HEK293T (cell line): ENCODE measurements at regions not wholly inside any gene's neighbourhood (a gene's known extent, or its start where the extent isn't known, plus 50 kb on each side); places are given as distances from the start of the nearest gene placed in this dataset.

Experiments used
- CTCF ChIA-PET: fragments of 350-600 bp; formaldehyde crosslinking; extraction: SDS; loops from one replicate; lab custom pipeline; 2021; ENCODE audit warnings: antibody characterized with exemption, inconsistent platforms; lab: Yijun Ruan, JAX
- POLR2A ChIA-PET: fragments of 350-600 bp; formaldehyde crosslinking; extraction: SDS; loops from one replicate; lab custom pipeline; 2020; ENCODE audit warnings: antibody characterized with exemption, inconsistent platforms; lab: Yijun Ruan, JAX
- DNase-seq: peaks from one replicate; pipeline ENCODE4 v3.0.0; 2012; ENCODE audit warnings: mixed read lengths; ENCODE audit errors: extremely low spot score
- ARNT ChIP-seq: fragments of 450-650 bp; IDR thresholded peaks from 2 replicates; pipeline ENCODE4 v1.6.1; 2017; ENCODE audit warnings: mild to moderate bottlenecking
- BHLHE40 ChIP-seq: fragments of 450-650 bp; IDR thresholded peaks from 2 replicates; pipeline ENCODE4 v1.6.1; 2016; ENCODE audit warnings: mild to moderate bottlenecking, moderate library complexity, borderline replicate concordance
- CTBP1 ChIP-seq: fragments of 450-650 bp; IDR thresholded peaks from 2 replicates; pipeline ENCODE4 v1.6.1; 2016; ENCODE audit warnings: borderline replicate concordance
- ELF4 ChIP-seq: fragments of 450-650 bp; IDR thresholded peaks from 2 replicates; pipeline ENCODE4 v1.6.1; 2017; ENCODE audit warnings: antibody characterized with exemption
- FOXA1 ChIP-seq: fragments of 450-650 bp; IDR thresholded peaks from 2 replicates; pipeline ENCODE4 v1.6.1; 2016; ENCODE audit warnings: mild to moderate bottlenecking
- FOXK2 ChIP-seq: fragments of 450-650 bp; IDR thresholded peaks from 2 replicates; pipeline ENCODE4 v1.6.1; 2016; ENCODE audit warnings: mild to moderate bottlenecking
- FOXM1 ChIP-seq: fragments of 450-650 bp; IDR thresholded peaks from 2 replicates; pipeline ENCODE4 v1.6.1; 2017; ENCODE audit warnings: mild to moderate bottlenecking, borderline replicate concordance
- HDGF ChIP-seq: fragments of 450-650 bp; IDR thresholded peaks from 2 replicates; pipeline ENCODE4 v1.6.1; 2017; ENCODE audit warnings: antibody characterized with exemption, borderline replicate concordance
- L3MBTL2 ChIP-seq: fragments of 450-650 bp; conservative IDR thresholded peaks from 2 replicates; pipeline ENCODE4 v1.6.1; 2016; ENCODE audit warnings: mild to moderate bottlenecking
- LEF1 ChIP-seq: fragments of 450-650 bp; IDR thresholded peaks from 2 replicates; pipeline ENCODE4 v1.6.1; 2017; ENCODE audit warnings: mild to moderate bottlenecking, borderline replicate concordance
- NFRKB ChIP-seq: fragments of 450-650 bp; IDR thresholded peaks from 2 replicates; pipeline ENCODE4 v1.6.1; 2016; ENCODE audit warnings: mild to moderate bottlenecking, moderate library complexity
- PKNOX1 ChIP-seq: fragments of 450-650 bp; IDR thresholded peaks from 2 replicates; pipeline ENCODE4 v1.6.1; 2016
- SP1 ChIP-seq: fragments of 450-650 bp; IDR thresholded peaks from 2 replicates; pipeline ENCODE4 v1.6.1; 2017
- SUZ12 ChIP-seq: fragments of 450-650 bp; IDR thresholded peaks from 2 replicates; pipeline ENCODE4 v1.6.1; 2016; ENCODE audit warnings: mild to moderate bottlenecking
- TARDBP ChIP-seq: fragments of 450-650 bp; IDR thresholded peaks from 2 replicates; pipeline ENCODE4 v1.6.1; 2016
- ZNF384 ChIP-seq: fragments of 450-650 bp; IDR thresholded peaks from 2 replicates; pipeline ENCODE4 v1.6.1; 2016

GRCh38 chr2:8514796-8515758, 166.8 kb upstream of the ID2 start:
- no peak for DNase-seq
- ChIA-PET POLR2A (no interaction called here), CTCF (interaction anchor here (0.6 kb wide), 1 partner anchor 487 kb away, joined by 3 read pairs; no protein-coding TSS in a partner anchor)
- TF ChIP-seq CTBP1 (no peak), L3MBTL2 (no peak), NFRKB (no peak), ARNT (no peak), ZNF384 (no peak), FOXA1 (no peak), LEF1 (no peak), ELF4 (no peak), SP1 (no peak), HDGF (no peak), PKNOX1 (no peak), FOXK2 (no peak), BHLHE40 (no peak), FOXM1 (no peak), TARDBP (no peak), SUZ12 (no peak)

GRCh38 chr2:8515864-8516533, 165.9 kb upstream of the ID2 start:
- ChIA-PET CTCF (interaction anchor here (0.6 kb wide), 1 partner anchor 486 kb away, joined by 3 read pairs; no protein-coding TSS in a partner anchor), POLR2A (no interaction called here)
- DNase-seq: no peak
- no peak for TF ChIP-seq SUZ12
- TF ChIP-seq BHLHE40: no peak
- no peak for TF ChIP-seq ARNT
- TF ChIP-seq ELF4: no peak
- TF ChIP-seq HDGF: no peak
- TF ChIP-seq TARDBP: no peak
- no peak for TF ChIP-seq FOXA1
- TF ChIP-seq FOXM1: no peak
- no peak for TF ChIP-seq ZNF384
- no peak for TF ChIP-seq SP1
- no peak for TF ChIP-seq FOXK2
- TF ChIP-seq PKNOX1: no peak
- no peak for TF ChIP-seq CTBP1
- no peak for TF ChIP-seq LEF1
- no peak for TF ChIP-seq NFRKB
- TF ChIP-seq L3MBTL2: no peak

GRCh38 chr2:8517850-8518498, 163.9 kb upstream of the ID2 start:
- CTCF ChIA-PET: no interaction called here
- no peak for DNase-seq
- TF ChIP-seq SP1: no peak
- no peak for TF ChIP-seq L3MBTL2
- no peak for TF ChIP-seq ZNF384
- no peak for TF ChIP-seq TARDBP
- TF ChIP-seq HDGF: no peak
- TF ChIP-seq FOXA1: no peak
- TF ChIP-seq FOXM1: no peak
- TF ChIP-seq BHLHE40: no peak
- no peak for TF ChIP-seq NFRKB
- POLR2A ChIA-PET: no interaction called here

GRCh38 chr2:8518979-8519668, 162.7 kb upstream of the ID2 start:
- TF ChIP-seq ZNF384: no peak
- no peak for TF ChIP-seq FOXA1
- no peak for TF ChIP-seq FOXM1
- ChIA-PET CTCF (no interaction called here), POLR2A (no interaction called here)

GRCh38 chr2:8520791-8521344, 161.0 kb upstream of the ID2 start:
- DNase-seq: no peak
- no peak for TF ChIP-seq FOXM1
- TF ChIP-seq FOXK2: no peak
- POLR2A ChIA-PET: no interaction called here
- CTCF ChIA-PET: interaction anchor here (0.8 kb wide), 1 partner anchor 12 kb away, joined by 3 read pairs; no protein-coding TSS in a partner anchor

More at GRCh38 chr2:8518979-8519668, 162.7 kb upstream of the ID2 start:
- no peak for DNase-seq

- DNase-seq: no peak
- ChIA-PET CTCF (no interaction called here), POLR2A (no interaction called here)
- TF ChIP-seq BHLHE40: no peak
- no peak for TF ChIP-seq TARDBP
Observed at GRCh38 chr2:8522687-8523086, 159.2 kb upstream of the ID2 start.
